HG02981 (cell line): ENCODE measurements at regions not wholly inside any gene's neighbourhood (a gene's known extent, or its start where the extent isn't known, plus 50 kb on each side); places are given as distances from the start of the nearest gene placed in this dataset.
"Not testable (repeated sequence)": the region's sequence is repeated elsewhere in the genome, so short reads cannot be mapped to it uniquely, and the experiment has no call there.

Experiments
- ATAC-seq: cut with Tn5 transposase; IDR thresholded peaks from one replicate; pipeline ENCODE4 v1.9.1; 2021; ENCODE audit warnings: mild to moderate bottlenecking, moderate library complexity; ENCODE audit not compliant: unreplicated experiment

DNA sequence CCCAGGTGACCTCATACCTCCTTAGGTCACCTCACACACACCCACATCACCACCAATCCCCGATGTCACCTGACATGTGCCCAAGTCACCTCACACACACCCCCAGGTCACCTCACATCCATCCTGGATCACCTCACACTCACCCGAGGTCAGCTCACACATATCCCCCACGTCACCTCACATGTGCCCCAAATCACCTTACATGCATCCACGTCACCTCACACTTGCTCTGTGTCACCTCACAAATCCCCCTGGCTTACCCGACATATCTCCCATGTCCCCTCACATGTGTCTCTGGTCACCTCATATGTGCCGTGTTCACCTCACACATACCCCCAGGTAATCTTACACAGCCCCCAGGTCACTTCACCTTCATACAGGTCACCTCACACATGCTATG, 864.6 kb downstream of the TMEM121 start:
- no peak for ATAC-seq

DNA sequence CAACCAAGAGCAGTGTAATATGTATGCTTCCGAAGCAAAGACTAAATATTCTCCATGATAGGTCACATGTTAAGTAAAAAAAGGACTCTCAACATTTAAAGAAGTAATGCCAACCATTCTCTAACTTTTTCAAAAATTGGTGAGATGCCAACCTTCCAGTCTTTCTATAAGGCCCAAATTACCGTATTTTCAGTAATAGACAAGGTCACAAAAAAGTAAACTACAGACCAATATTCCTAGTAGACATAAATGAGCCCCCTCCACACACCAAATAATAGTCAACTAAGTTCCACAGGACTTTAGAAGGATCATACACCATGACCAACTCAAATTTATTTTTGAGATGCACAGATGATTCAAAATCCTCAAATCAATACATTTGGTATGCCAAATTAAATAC, 867.4 kb downstream of the TMEM121 start:
- ATAC-seq: no peak

DNA sequence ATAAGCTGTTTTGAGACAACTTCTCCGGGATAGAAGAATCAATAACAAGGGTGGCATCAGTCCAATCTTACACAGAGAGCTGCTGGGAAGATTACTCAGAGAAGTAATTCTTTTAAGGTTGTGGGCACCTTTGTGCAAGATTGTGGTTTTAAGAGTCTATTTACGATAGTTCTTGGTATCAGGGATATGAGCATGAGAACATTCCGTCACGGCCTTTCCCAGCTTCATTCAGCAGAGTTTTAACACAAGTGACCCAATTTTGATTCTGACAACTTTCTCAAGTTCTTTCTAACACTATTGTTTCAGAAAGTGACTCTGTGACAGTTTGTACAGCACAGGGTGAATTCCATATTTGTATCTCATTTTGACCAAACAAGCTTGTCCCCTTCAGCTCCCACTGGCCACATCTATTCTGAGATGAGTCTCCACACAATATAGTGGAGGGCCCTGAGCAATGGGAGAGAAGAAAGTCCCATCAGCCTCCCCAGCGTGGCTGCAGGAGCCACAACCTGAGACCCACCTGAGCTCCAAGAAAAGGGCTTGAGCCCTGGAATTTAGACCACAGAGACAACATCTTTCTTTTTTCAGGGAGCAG, 869.2 kb downstream of the TMEM121 start:
- no peak for ATAC-seq

DNA sequence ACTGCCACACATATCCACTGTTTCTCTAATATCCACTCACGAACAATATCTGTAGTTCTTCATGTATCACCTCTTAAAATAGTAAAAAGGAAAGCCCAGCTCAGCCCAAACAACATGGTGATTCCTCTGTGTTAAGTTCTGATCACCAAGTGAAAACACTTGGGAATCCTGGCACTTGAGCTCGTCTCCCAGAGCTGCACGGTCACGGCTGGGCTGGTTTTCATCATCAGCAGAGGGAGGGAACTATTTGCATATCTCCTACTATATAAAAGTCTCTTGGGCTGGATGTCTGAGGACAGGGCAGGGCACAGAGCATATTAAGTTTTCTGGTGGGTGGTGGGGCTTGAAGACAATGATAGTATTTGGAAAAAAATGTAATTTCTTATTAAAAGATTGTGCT, 870.6 kb downstream of the TMEM121 start:
- no peak for ATAC-seq

DNA sequence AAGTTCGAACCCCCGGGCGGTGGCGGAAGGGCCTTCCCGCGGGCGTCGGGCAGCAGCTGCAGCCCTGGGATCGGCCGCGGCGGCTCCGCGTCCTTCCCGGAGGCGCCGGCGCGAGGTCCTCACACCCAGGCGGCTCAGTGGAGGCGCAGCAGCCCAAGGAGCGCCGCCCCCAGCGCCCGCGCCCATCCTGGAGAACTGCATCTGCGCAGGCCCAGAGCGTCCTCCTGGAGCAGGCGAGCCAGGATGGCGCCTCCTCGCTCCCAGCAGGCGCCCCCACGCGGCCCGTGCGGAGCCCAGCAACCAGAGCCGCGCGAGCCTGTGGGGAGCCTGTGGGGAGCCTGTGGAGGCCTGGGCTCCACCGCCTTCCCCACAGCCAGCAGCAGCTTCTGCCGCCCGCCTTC, 872.5 kb downstream of the TMEM121 start:
- ATAC-seq: not testable (repeated sequence)

DNA sequence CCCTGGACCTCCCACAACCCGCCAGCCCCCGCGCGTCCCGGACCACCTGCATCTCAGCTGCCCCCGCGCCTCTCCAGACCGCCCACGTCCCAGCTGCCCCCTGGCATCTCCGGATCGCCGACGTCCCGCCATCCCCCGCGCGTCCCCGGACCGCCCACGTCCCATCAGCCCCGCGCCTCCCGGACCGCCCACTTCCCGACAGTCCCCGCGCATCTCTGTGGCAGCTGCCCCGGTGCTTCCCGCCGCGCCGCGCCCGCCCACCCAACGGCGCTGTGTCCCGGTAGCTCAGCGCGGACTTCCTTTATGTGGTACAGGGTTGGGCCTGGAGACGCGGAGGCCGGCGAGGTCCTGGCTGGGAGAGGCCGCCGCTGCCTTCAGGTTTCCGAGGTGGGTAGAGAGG, 874.9 kb downstream of the TMEM121 start:
- not testable (repeated sequence) for ATAC-seq

DNA sequence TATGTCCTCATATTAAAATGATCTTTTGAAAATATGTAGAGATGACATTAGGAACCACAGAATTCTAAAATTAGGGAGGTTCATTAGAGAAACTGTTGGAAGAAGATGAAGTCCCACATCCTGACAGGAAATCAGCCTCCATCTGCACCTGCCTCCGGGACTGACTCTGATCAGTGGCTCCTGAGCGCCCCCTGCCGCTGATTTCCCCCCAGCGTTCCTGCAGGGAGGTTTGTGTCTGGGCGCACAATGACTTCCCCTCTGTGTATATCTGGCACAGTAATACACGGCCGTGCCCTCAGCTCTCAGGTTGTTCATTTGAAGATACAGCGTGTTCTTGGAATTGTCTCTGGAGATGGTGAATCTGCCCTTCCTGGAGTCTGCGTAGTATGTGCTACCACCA, 883.8 kb downstream of the TMEM121 start:
- not testable (repeated sequence) for ATAC-seq

DNA sequence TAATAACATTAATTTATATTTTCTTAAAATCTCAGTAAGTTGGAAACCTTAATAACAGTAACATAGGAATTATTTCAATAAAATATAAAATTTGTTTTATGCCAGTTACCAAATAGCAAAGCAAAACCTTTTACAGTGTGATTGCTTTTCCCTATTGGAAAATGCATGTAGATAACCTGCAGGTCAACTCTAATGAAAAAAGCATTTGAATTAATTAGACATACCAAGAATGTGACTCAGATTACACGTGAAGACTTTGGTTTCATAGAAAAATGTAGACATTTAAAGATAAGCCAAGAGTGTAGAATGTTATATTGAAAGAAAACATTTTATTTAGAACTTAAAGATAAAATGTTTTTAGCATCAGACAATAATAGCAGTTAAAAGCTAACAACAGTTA, 888.1 kb downstream of the TMEM121 start:
- ATAC-seq: no peak

DNA sequence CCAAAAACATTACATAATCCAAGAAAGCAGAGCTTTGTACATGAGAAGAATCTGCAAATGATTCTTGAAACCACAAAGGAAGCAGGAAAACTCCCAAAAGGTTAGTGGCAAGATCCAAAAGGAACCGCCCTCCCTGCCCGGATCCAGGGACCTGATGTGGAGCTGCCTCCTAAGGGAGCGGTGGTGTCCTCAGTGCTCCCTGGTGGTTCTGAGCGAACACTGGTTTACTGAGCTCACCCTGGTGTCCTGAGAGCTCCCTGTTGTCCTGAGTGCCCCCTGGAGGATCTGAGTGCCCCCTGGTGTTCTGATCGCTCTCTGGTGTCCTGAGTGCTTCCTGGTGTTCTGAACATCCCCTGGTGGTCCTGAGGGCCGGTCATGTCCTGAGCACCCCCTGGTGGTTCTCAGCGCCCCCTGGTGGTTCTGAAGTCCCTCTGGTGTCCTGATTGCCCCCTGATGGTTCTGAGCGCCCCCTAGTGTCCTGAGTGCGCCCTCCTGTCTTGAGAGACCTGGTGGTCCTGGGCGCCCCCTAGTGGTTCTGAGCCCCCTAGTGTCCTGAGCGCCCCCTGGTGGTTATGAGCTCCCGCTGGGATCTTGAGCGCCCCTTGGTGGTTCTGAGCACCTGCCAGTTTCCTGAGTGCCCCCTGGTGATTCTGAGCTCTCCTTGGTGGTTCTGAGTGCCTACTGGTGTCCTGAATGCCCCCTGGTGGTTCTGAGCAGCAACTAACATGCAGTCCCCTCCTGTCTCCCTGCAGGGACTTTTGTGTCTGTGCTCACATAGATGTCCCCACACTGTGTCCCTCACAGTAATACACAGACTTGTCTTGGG, 891.1 kb downstream of the TMEM121 start:
- ATAC-seq: peak; percentile 79

DNA sequence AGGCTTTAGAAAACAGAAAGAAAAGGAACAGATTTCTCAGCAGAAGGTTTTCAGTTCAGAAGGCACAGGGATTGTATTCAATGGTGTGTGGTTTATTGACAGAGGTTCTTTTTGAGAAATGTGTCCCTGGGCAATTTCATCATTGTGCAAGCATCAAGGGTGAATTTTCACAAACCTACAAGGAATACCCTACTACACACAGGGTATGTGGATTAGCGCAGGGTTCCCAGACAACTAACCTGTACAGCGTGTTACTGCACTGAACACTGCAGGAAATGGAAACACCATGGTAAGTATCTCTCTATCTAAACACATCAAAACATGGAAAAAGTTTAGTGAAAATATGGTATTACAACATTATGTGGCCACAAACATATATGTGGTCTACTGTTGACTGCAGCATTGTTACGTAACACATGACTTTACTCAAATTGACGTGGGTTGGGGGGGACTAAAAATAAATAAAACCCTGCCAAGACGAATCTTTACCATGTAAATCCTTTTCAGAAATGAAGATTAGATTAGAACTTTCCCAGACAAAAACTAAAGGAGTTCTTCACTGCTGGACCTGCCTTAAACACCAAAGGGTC, 893.1 kb downstream of the TMEM121 start:
- no peak for ATAC-seq

DNA sequence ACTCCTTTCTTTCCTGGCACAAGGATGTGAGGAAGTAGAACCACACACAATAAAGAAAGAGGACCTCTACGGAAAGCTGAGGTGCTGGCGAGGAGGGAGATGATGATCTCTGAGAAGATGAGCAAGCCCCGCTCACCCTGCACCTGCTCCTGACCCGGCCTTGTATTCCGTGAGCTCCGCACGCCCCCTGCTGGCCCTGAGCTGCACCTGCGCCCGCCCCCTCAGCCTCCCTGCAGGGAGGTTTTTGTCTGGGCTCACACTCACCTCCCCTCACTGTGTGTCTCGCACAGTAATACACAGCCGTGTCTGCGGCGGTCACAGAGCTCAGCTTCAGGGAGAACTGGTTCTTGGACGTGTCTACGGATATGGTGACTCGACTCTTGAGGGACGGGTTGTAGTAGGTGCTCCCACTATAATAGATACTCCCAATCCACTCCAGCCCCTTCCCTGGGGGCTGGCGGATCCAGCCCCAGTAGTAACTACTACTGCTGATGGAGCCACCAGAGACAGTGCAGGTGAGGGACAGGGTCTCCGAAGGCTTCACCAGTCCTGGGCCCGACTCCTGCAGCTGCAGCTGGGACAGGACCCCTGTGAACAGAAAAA, 895.1 kb downstream of the TMEM121 start:
- ATAC-seq: not testable (repeated sequence)

DNA sequence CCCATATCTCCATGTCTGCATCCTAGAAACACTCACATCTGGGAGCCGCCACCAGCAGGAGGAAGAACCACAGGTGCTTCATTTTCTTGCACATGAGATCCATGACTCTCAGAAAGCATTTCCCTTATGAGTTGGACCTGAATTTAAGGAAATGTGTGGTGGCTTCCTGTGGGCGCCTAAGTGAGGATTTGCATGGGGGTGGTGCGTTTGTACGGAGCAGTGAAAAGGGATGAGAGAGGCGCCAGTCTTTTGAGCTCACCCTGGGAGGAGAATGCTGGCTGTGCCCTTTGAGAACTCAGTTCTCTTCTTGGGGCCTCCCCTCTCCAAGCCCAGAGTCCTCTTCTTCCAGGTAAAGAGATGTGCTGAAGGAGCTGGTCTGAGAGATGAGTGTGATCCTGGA, 895.7 kb downstream of the TMEM121 start:
- ATAC-seq: no peak

DNA sequence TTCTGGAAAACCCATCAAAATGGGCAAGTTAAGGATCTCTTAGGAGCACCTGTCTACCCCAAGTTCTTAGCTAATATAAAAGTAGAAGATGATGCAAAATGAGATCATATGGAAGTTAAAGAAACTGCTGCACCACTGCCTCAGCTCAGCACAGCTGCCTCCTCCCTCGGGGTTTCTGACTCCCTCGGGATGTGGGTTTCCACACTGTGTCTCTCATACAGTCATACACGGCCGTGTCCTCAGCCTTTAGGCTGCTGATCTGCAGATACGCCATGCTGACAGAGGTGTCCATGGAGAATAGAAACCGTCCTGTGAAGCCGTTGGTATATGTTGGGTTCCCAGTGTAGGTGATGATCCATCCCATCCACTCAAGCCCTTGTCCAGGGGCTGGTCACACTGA, 898.8 kb downstream of the TMEM121 start:
- ATAC-seq: not testable (repeated sequence)

DNA sequence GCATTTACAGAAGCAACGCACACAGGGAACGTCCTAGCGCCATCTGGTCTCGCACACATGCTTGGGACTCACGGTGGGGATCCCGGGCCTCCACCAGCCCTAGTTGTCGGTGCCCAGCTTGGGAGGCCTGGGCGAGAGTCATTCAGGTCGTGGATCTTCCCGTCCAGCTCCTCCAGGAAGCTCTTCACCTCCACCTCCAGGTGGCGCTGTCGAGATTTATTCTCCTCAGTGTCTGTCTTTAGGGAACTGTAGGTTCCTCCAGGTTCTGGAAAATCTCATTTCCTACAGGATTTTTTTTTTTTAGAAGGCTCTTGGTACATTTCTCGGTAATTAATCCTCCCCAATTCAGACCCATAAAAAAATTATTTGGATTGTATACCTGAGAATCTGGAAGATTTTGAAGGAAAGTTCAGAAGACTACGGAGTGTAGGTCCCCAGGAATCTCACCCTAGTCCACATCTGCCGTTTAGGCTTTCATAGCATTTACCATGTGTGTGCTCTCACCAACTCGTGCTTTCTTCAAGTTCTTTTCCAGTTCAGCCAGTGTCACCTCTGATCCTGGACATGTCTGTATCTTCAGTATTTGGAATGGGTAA, 910.0 kb downstream of the TMEM121 start:
- ATAC-seq: no peak

DNA sequence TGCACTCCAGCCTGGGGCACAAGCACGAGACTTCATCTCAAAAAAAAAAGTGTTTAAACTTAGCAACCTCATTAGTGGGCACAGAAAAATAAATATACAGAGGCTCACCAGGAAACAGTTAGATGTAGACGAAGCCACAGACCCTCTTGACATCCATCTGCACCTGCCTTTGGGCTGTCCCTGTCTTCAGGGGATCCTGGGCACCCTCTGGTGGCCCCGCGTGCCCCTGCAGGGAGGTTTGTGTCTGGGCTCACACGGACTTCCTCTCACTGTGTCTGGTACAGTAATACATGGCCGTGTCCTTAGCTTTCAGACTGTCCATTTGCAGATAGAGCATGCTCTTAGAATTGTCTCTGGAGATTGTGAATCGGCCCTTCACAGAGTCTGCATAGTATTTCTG, 916.5 kb downstream of the TMEM121 start:
- ATAC-seq: peak; percentile 48

DNA sequence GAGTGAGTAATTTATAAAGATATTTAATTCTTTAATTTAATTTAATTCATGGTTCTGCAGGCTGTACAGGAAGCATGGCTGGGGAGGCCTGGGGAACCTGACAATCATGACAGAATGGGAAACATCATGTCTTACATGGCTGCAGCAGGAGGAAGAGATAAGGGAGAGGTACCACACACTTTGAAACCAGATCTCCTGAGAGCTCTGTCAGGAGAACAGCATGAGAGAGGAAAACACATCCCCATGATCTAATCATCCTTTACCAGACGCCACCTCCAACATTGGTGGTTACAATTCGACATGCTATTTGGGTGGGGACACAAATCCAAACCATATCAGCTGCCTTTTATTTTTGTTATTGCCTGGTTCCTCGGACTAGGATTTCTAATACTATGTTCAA, 928.6 kb downstream of the TMEM121 start:
- no peak for ATAC-seq

DNA sequence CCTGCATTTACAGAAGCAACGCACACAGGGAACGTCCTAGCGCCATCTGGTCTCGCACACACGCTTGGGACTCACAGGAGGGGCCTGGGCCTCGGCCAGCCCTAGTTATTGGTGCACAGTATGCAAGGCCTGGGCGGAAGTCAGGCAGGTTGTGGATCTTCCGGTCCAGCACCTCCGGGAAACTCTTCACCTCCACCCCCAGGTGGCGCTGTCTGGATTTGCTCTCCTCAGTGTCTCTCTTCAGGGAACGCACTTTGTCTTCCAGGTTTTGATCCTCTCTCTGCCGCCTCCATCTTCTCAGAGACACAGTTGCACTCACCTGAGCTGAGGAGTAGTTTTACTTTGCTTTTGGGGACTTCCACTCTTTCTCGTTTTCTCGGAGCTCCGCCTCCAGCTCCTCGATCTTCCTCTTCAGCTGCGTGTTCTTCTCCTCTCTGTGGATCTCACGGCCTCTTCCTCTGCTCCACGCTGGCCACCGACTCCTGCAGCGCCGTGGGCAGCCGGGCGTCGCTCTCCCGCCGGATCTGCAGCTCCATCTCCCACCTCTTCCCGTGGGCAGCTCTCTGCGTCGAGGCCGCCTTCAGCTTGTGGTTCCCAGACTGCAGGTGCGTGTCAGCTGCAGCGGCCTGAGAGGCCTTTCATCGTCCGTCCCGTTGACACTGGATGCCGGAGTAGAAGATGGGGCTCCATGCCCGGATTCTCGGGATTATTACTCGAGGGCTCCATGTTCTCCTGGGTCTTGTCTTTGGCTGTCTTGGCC, 933.8 kb downstream of the TMEM121 start:
- no peak for ATAC-seq

DNA sequence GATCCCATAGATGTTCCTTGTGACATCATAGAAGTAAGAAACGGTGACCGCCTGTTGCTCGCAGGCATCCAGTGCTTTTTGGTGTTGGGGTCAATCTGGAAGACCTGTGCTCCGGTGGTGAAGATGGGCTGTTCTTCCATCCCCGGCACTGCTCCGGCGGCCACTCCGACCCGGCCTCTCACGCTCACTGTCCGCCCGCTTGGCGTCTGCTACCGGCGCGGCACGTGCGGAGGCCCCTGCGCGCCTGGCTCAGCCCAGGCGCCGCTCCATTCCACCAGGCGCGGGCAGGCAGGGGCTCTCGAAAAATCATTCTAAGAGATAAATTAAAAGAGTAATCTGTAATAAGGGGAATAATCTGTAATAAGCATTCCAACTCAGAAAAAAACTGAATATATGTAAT, 934.5 kb downstream of the TMEM121 start:
- no peak for ATAC-seq

DNA sequence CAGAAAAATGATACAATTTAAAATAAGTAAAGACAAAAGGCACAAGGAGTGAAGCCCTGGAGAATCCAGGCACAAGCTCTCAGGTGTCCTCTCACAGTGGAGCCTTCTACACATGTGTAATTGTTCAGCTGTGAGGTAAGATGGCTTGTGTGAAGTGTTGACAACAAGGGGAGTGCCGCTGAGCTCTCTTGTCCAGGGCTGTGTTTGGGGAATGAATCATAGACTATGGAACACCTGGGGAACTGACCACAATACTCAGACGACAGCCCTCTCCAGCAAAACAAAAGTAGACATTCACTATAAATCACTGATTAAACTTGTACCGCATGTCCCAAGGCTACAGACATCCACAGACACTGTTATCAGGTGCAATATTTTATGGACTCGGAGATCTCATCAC, 940.1 kb downstream of the TMEM121 start:
- not testable (repeated sequence) for ATAC-seq

DNA sequence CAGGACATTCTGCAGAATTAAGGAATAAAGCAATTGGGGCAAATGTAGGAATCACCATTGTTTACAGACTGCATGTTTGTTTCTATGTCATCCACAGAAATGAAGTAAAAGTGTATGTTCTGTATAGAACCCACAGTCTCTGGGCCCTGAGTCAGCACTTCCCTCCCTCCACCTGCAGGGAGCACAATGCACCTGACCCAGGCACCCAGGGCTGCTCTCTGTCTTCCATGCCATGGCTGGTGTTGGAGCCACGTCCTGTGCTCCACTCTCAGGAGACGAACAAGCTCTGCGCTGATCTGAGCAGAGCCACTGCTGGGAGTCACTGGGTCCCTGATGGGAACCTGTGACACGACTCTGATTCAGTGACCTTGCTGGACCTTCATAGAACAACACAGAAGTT, 942.5 kb downstream of the TMEM121 start:
- not testable (repeated sequence) for ATAC-seq

DNA sequence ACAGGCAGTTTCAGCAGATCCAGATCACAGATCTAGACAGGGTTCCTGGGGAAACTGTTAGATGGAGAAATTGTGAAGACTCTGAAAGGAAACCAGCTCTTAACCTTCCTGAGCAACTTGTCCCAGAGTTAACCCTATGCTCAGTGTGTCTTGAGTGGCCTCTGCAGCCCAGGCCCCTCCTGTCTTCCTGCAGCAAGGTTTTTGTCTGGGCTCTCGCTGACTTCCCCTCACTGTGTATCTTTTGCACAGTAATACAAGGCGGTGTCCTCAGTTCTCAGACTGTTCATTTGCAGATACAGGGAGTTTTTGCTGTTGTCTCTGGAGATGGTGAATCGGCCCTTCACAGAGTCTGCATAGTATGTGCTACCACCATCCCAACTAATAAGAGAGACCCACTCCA, 943.6 kb downstream of the TMEM121 start:
- not testable (repeated sequence) for ATAC-seq
